GM18870 (cell line): ENCODE measurements at regions not wholly inside any gene's neighbourhood (a gene's known extent, or its start where the extent isn't known, plus 50 kb on each side); places are given as distances from the start of the nearest gene placed in this dataset.

Experiments used
- ATAC-seq: cut with Tn5 transposase; IDR thresholded peaks from one replicate; pipeline ENCODE4 v1.9.1; 2021; ENCODE audit warnings: moderate library complexity; ENCODE audit not compliant: unreplicated experiment

DNA sequence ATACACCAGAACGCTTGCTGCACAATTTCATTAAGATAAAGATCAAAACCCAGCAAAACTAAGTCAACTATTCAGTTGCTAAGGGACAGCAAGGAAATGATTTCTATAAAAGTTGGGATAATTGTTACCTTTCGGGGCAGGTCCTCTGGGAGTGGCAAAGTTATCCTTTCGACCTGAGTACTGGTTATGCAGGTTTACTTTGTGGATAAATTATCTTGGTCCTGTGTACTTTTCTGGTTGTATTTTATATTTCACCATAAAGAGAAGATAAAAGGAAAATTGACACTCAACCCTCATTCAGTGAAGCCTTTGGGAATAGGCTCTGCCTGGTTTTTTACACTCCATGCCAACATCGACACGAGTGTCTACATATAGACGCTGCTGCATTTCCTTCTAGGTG, 146.5 kb downstream of the SYK start:
- no peak for ATAC-seq

GRCh38 chr9:90950600-90950999, 149.0 kb downstream of the SYK start:
- ATAC-seq, result no peak

DNA sequence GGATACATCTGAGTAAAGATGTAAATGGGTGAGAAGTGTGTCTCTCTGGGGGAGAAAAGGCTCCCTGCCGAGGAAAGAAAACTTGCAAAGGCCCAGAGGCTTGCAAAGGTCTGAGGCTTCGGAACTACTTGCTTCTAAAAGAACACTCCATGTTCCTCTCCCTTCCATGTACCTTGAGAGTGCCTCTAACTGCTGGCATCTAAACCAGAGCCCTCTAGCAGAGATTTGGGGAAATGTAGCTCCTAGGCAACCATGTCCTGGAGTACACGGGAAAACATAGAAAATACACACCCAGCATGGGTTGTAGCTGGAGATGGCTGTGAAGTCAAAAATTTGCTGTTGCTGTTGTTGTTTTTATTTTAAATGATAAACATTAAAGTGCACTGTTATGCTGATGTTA, 151.6 kb downstream of the SYK start:
- ATAC-seq, result no peak

- no peak for ATAC-seq
Measured at GRCh38 chr9:90953805-90954204, 152.2 kb downstream of the SYK start.

DNA sequence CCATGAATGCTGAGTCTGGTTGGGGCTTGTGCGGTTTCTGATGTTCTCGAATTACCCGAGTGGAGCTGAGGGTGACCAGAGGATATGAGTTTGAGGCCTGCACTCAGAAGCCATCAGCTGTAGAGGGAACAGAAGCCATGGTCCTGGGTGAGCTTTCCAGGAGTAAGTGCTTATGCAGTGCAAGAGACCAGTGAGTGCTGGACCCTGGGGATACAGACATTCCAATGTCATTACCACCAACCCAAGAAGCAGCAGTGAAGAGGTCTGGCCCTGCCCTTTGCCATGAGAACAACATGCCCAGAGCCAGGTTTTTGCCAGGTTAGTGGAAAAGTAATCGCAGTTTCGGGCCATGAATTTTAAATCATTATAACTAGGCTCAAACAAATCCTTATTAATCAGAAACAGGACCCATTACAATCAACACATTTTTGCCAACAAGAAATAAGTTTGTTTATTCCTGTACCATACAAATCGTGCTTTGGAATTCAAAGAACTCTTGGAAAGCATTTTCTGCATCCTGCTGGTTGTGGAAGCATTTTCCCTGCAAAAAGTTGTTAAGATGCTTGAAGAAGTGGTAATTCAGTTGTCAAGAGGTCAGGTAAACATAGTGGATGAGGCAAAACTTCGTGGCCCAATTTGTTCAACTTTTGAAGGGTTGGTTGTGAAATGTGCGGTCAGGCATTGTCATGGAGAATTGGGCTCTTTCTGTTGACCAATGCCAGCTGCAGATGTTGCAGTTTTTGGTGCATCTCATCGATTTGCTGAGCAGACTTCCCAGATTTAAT, 154.6 kb downstream of the SYK start:
- ATAC-seq, result no peak

- no peak for ATAC-seq
Measured at GRCh38 chr9:90958328-90958727, 156.7 kb downstream of the SYK start.

DNA sequence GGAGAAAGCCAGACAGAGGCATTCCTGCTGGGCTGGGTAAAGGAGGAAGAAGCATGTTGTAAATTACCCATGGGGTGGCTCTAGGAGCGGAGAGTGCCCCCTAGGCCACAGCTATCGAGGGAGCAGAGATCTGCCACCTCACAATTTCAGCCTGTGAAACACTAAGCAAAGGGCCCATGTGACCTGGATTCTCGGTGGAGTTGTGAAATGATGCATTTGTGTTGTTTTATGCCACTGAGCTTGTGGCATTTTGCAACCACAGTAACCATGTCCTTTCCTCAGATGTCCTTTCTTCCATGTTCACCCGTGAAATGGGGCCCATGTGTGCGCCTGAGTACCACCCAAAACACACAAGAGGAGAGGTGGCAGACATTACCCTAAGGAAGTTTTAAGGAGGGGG, 159.3 kb downstream of the SYK start:
- ATAC-seq, result no peak

- no peak for ATAC-seq
Measured at GRCh38 chr9:90961375-90961774, 159.8 kb downstream of the SYK start.

- ATAC-seq, result no peak
Measured at GRCh38 chr9:90964101-90965020, 162.7 kb downstream of the SYK start.

- ATAC-seq, result no peak
Measured at GRCh38 chr9:90965226-90966030, 163.8 kb downstream of the SYK start.

DNA sequence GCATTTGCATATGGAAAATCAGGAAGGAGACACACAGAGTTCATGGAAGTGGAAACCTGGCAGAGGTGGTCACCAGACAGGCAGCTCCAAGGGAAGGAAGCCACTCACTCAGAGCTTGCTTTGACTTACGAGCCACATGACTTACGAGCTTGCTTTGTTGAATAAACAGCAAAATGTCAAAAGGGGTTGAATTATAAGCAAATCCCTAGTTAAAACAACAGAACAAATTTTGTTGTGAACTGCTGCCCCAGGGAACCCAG, 164.3 kb downstream of the SYK start:
- ATAC-seq, result no peak

GRCh38 chr9:90966480-90967144, 165.0 kb downstream of the SYK start:
- no peak for ATAC-seq

- ATAC-seq, result no peak
Measured at GRCh38 chr9:90967145-90967538, 165.5 kb downstream of the SYK start.

DNA sequence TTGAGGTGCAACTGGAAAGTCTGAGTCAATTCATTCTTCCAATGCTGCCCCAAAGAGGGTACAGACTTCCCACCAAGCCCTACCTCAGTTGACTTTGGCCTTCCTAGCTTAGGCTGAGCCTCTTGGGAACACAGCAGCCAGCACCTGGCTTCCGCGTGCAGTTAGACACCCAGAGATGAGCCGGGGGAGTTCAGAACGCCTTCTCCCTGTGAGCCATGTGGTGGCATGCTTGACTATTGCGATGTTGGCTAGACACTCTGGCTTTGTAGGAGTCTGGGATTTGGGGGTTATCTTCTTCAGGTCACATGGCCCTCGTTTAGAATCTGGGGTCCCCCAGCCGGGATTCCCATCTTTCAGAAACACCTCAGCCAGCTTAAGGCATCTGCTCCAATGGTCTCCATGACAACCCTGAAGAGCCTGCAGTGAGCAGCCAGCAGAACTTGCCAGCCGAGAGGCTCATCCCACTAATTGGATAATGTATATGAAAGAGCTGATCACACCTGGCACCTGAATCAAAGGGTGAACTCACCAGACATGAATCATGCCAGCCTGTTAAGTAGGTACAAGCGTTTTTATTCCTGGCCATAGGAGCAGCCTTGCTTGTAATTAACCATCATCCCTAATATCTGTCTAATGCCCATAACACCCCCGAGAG, 167.5 kb downstream of the SYK start:
- ATAC-seq, result no peak

GRCh38 chr9:90970608-90971007, 169.0 kb downstream of the SYK start:
- ATAC-seq, result no peak

DNA sequence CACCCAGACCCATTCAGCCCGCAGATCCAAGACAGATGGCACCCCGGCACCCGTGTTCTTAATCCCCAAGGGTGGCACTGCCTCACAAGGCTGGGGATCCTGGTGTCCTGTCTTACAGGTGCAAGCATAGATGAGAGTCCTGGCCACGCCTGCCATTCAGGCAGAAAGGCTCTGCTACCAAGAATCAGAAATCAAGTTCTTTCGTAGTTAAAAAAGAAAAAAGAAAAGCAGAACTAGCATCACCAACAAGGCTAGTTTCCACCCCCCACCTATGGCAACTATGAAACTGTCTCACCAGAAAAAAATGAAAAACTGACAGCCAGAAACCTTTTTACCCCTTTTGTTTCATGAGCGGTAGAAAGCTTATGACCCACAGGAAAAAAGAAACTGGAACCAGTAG, 170.4 kb downstream of the SYK start:
- peak; percentile 37 for ATAC-seq

GRCh38 chr9:90974016-90974415, 172.4 kb downstream of the SYK start:
- no peak for ATAC-seq

DNA sequence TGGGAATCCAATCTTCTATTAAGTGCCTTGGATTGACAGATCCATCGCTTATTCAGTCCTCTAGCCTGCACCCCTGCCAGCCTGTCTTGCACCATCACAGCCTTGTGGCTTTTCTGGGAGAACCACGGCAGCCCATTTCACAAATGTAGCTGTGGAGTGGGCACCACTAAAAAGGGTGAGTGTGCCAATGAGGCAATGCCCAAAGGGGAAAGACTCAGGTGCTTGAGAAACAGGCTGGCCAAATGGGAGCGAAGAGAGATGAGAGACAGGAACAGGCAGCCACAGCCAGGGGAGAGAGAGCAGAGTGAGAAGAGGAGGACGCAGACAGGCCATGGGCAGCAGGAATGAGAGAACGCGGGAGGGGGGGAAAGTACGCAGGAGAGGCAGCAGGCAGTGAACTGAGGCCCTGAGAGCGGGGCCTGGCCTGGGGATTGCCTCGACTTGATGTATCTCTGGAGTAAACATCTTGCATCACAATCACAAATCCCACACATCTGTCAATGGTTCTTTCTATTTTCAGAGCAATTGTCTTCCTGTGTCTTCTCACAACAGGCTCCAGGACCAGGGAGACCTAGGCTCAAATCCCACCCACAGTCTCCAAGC, 173.1 kb downstream of the SYK start:
- ATAC-seq, result no peak

DNA sequence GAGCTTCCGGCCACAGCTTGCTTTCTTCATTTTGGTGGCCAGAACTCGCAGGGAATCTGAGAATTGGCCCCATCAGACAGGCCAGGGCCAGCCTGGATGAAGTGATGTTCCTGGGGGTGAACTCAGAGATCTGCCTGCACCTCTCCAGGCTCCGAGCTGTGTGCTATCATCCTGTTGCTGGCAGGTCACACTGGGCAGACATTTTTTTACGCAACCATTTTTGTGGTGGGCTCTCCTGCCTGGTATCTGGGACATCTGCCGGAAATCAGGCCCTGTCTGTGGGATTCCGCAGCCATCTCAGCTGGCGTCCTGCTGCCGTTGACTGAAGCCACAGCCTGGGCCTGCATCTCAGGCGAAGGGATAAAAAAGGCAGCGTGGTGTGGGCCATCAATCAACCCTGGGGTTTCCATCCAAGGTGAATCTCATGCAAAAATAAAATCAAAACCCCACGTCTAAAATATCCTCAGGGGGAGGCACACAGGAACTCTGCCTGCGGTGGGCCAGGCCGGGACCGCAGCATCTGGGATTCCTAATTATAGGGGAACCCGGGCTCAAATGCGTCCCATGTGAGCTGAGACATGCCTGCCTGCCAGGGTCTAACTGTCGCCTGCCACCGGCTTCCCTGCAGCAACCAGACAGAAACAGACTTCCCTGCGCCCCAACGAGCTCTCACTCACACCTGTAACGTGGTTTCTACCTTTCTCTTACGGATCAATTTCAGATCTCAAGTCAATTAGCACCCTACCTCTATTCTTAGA, 174.3 kb downstream of the SYK start:
- ATAC-seq, result no peak
